GM12878 (cell line): ENCODE measurements at regions not wholly inside any gene's neighbourhood (a gene's known extent, or its start where the extent isn't known, plus 50 kb on each side); places are given as distances from the start of the nearest gene placed in this dataset.

Experiments
- ATAC-seq: fragments of 200-7000 bp; cut with Tn5 transposase; 3 replicates; pipeline ENCODE4 v1.9.1; 2020; ENCODE audit warnings: mild to moderate bottlenecking, moderate library complexity
- BruUV-seq: library from RNA; stranded (reverse); fragments of 400-500 nt; replicated peaks from 2 replicates; lab custom pipeline; 2021; lab: Mats Ljungman, UMichigan
- CTCF ChIA-PET: fragments of 300-600 bp; sonication (Branson Sonifier 250); formaldehyde crosslinking; extraction: SDS; loops from one replicate; lab custom pipeline; 2021; ENCODE audit warnings: inconsistent platforms; lab: Yijun Ruan, JAX
- POLR2A ChIA-PET: fragments of 350-600 bp; formaldehyde crosslinking; extraction: SDS; loops from one replicate; lab custom pipeline; 2021; ENCODE audit warnings: inconsistent platforms; lab: Charles Lee
- RAD21 ChIA-PET: fragments of 300-600 bp; sonication (Branson Sonifier 250); formaldehyde crosslinking; loops from one replicate; lab custom pipeline; 2023; ENCODE audit warnings: antibody characterized with exemption; ENCODE audit not compliant: unreplicated experiment; lab: Charles Lee
- SMC1A ChIA-PET: fragments of 300-600 bp; sonication (Branson Sonifier 250); formaldehyde crosslinking; loops from one replicate; lab custom pipeline; 2023; ENCODE audit not compliant: unreplicated experiment, uncharacterized antibody; lab: Charles Lee
- DNase-seq: peaks from one replicate; pipeline ENCODE4 v3.0.0-alpha.2; 2011; ENCODE audit warnings: low read depth, low spot score
- FAIRE-seq: peaks from 3 replicates; lab custom pipeline; 2011; peaks lifted over from hg19 to GRCh38; lab: Jason Lieb, UNC
- H2AFZ ChIP-seq: 2 replicates; pipeline ENCODE4 v1.6.0; 2011; ENCODE audit warnings: low read depth, low read length, control low read depth; ENCODE audit not compliant: control insufficient read depth
- H3K27ac ChIP-seq: 2 replicates; pipeline ENCODE4 v1.5.1; 2011; ENCODE audit warnings: control low read depth; ENCODE audit not compliant: control insufficient read depth, insufficient read depth
- H3K27me3 ChIP-seq, 2 experiments: replicated peaks in 1 of 2; 2 replicates each; pipeline versions ENCODE4 v1.6.0 to v1.6.1; 2011; ENCODE audit warnings: low read length in 1 of 2; ENCODE audit not compliant: control insufficient read depth in 2 of 2, insufficient read depth in 2 of 2
- H3K36me3 ChIP-seq, 2 experiments: 2 replicates each; pipeline ENCODE4 v1.5.1; 2011; ENCODE audit warnings: low read length in 1 of 2; ENCODE audit not compliant: control insufficient read depth in 2 of 2, insufficient read depth in 2 of 2
- H3K4me1 ChIP-seq: 2 replicates; pipeline ENCODE4 v1.6.1; 2011; ENCODE audit warnings: mild to moderate bottlenecking, low read length, moderate library complexity, mixed read lengths; ENCODE audit not compliant: control insufficient read depth, insufficient read depth
- H3K4me2 ChIP-seq: 2 replicates; pipeline ENCODE4 v1.6.0; 2011; ENCODE audit warnings: control low read depth; ENCODE audit not compliant: control insufficient read depth, insufficient read depth
- H3K4me3 ChIP-seq: fragments of 200-600 bp; sonication (generic); 2 replicates; pipeline ENCODE4 v1.5.1; 2016
- H3K79me2 ChIP-seq: 2 replicates; pipeline ENCODE4 v1.6.0; 2011; ENCODE audit warnings: low read length; ENCODE audit not compliant: control insufficient read depth, insufficient read depth
- H3K9ac ChIP-seq: 2 replicates; pipeline ENCODE4 v1.8.0; 2011; ENCODE audit warnings: low read length, control low read depth, mixed read lengths; ENCODE audit not compliant: control insufficient read depth, insufficient read depth
- H3K9me3 ChIP-seq: replicated peaks from 3 replicates; pipeline ENCODE4 v1.5.1; 2011; ENCODE audit warnings: mild to moderate bottlenecking, low read length; ENCODE audit not compliant: control insufficient read depth, insufficient read depth
- H4K20me1 ChIP-seq: 2 replicates; pipeline ENCODE4 v1.6.0; 2011; ENCODE audit not compliant: control insufficient read depth, insufficient read depth
- BCLAF1 ChIP-seq: fragments of 450-650 bp; IDR thresholded peaks from 2 replicates; pipeline ENCODE4 v1.6.1; 2017; ENCODE audit warnings: antibody characterized with exemption, mild to moderate bottlenecking, moderate library complexity
- BHLHE40 ChIP-seq, 2 experiments: fragments of 450-650 bp in 1 of 2; IDR thresholded peaks; 2 replicates each; pipeline ENCODE4 v1.6.1; 2011 to 2017; ENCODE audit warnings: low read depth in 2 of 2, borderline replicate concordance in 1 of 2, improper control_type of control experiment in 1 of 2, low read length in 1 of 2, mild to moderate bottlenecking in 1 of 2
- CHD4 ChIP-seq: fragments of 200-600 bp; sonication (generic); IDR thresholded peaks from 2 replicates; pipeline ENCODE4 v1.6.1; 2016; ENCODE audit warnings: mild to moderate bottlenecking
- MAX ChIP-seq: IDR thresholded peaks from 2 replicates; pipeline ENCODE4 v1.6.1; 2012; ENCODE audit warnings: low read depth, low read length, improper control_type of control experiment
- NFYA ChIP-seq: IDR thresholded peaks from 2 replicates; pipeline ENCODE4 v1.6.1; 2011; ENCODE audit warnings: low read depth, mild to moderate bottlenecking, low read length, improper control_type of control experiment, borderline replicate concordance
- PBX3 ChIP-seq: IDR thresholded peaks from 2 replicates; pipeline ENCODE4 v1.6.1; 2011; ENCODE audit warnings: mild to moderate bottlenecking, low read depth, low read length, moderate library complexity; ENCODE audit not compliant: insufficient replicate concordance
- POU2F2 ChIP-seq: IDR thresholded peaks from 3 replicates; pipeline ENCODE4 v1.6.1; 2011; ENCODE audit warnings: low read depth, mild to moderate bottlenecking, low read length, borderline replicate concordance
- PRDM15 ChIP-seq: fragments of 450-650 bp; formaldehyde crosslinking; IDR thresholded peaks from 2 replicates; pipeline ENCODE4 v1.4.0; 2020; ENCODE audit warnings: mild to moderate bottlenecking, moderate library complexity
- RAD21 ChIP-seq: IDR thresholded peaks from 2 replicates; pipeline ENCODE4 v1.6.1; 2011; ENCODE audit warnings: mild to moderate bottlenecking, low read depth, low read length, moderate library complexity; ENCODE audit not compliant: insufficient read depth
- RFX5 ChIP-seq: IDR thresholded peaks from 2 replicates; pipeline ENCODE4 v1.6.1; 2011; ENCODE audit warnings: low read depth, low read length, improper control_type of control experiment
- STAT1 ChIP-seq: fragments of 450-650 bp; conservative IDR thresholded peaks from 2 replicates; pipeline ENCODE4 v1.6.1; 2014; ENCODE audit warnings: antibody characterized with exemption, mild to moderate bottlenecking
- SUPT20H ChIP-seq: IDR thresholded peaks from 2 replicates; pipeline ENCODE4 v1.6.1; 2011; ENCODE audit warnings: low read depth, mild to moderate bottlenecking, low read length, moderate library complexity, borderline replicate concordance; ENCODE audit not compliant: control insufficient read depth
- ZNF24 ChIP-seq: fragments of 450-650 bp; IDR thresholded peaks from 2 replicates; pipeline ENCODE4 v1.6.1; 2017; ENCODE audit warnings: antibody characterized with exemption, mild to moderate bottlenecking
- WGBS: methylation state at CpG from one replicate; pipeline ENCODE4 v1.1.6; 2016; ENCODE audit warnings: low lambda C conversion rate; ENCODE audit not compliant: insufficient replicate concordance, insufficient coverage; ENCODE audit errors: missing lambda C conversion rate; 5-methylcytosine and 5-hydroxymethylcytosine counted together
- in situ Hi-C: fragments of 300-500 bp; cut with MboI; formaldehyde crosslinking; loops from 9 replicates; pipeline ENCODE4 v1.14.3; 2018; ENCODE audit warnings: mixed read lengths
- intact Hi-C: fragments of 100-400 bp; cut with micrococcal nuclease; formaldehyde crosslinking; loops from one replicate; pipeline ENCODE4 v1.14.2; 2022; ENCODE audit not compliant: unreplicated experiment

GRCh38 chr1:43034195-43034658 lies 75.6 kb upstream of the SLC2A1 start:
- ATAC-seq (no peak), DNase-seq (no peak)
- no peak overlapping the region for H3K4me3 ChIP-seq
- H3K27ac ChIP-seq, result no peak overlapping the region
- POLR2A ChIA-PET, result no interaction called here
- no peaks in the 10 kb centered on the region for H3K4me1 ChIP-seq
- in situ Hi-C loops (no loop called here), intact Hi-C loops (no loop called here)
- 0% methylated on average over 1 of the region's 3 CpGs for WGBS
- SMC1A ChIA-PET, result interaction anchor here (1.1 to 1.8 kb wide), 5 partner anchors 19 to 121 kb away, joined by 3 to 6 read pairs (median 4); no protein-coding TSS in a partner anchor
- no peak for TF ChIP-seq PRDM15
- no peak for TF ChIP-seq ZNF24
- TF ChIP-seq PBX3, result no peak
- TF ChIP-seq BCLAF1, result no peak
- no peak for TF ChIP-seq CHD4
- TF ChIP-seq MAX, result no peak
- no peak for TF ChIP-seq NFYA
- no peak for TF ChIP-seq STAT1
- TF ChIP-seq POU2F2, result no peak
- TF ChIP-seq BHLHE40 (IDR thresholded peaks at IDR 0.05; ENCODE audit: borderline replicate concordance in 1 of 2, low read depth in 2 of 2, low read length in 1 of 2), result no peak
- no peak for TF ChIP-seq RAD21
- no peak for TF ChIP-seq SUPT20H
- no peak for TF ChIP-seq RFX5
- TF ChIP-seq, all 136 proteins: peak for 0
- no peak for FAIRE-seq
- Histone ChIP-seq H3K4me2 (no peak overlapping the region), H3K27me3 (no peaks in the 10 kb centered on the region), H4K20me1 (no peaks in the 10 kb centered on the region), H3K79me2 (no peaks in the 10 kb centered on the region), H2AFZ (no peak overlapping the region), H3K9ac (no peak overlapping the region), H3K9me3 (no peaks in the 10 kb centered on the region), H3K36me3 (no peaks in the 10 kb centered on the region)
- CTCF ChIA-PET, result interaction anchor here (1.1 to 1.4 kb wide), 3 partner anchors 40 to 113 kb away, joined by 3 to 4 read pairs (median 4); no protein-coding TSS in a partner anchor
- no TSS peak for BruUV-seq
- RAD21 ChIA-PET, result interaction anchor here (0.5 to 1.1 kb wide), 2 partner anchors 99 to 130 kb away, joined by 3 read pairs; no protein-coding TSS in a partner anchor
